ENCODE measurements at regions not wholly inside any gene's neighbourhood (a gene's known extent, or its start where the extent isn't known, plus 50 kb on each side); places are given as distances from the start of the nearest gene placed in this dataset.

- TF ChIP-seq ZNF391 (tag by site-specific recombination; IDR thresholded peaks at IDR 0.05; ENCODE audit: borderline replicate concordance, low read depth) (no peak), PATZ1 (tag by site-specific recombination; IDR thresholded peaks at IDR 0.05) (no peak), ZXDB (tag by site-specific recombination; IDR thresholded peaks at IDR 0.05) (no peak), ZNF660 (tag by site-specific recombination; IDR thresholded peaks at IDR 0.05) (peak; percentile 43; the same call in 1 of the 2 replicates), TRIM28 (IDR thresholded peaks at IDR 0.05; ENCODE audit: borderline replicate concordance, low read length) (peak; percentile 75), SCRT2 (tag by site-specific recombination; IDR thresholded peaks at IDR 0.05) (0 out of 2 replicates have a peak, but pooled peaks have one; percentile 37), GLIS1 (tag by site-specific recombination; IDR thresholded peaks at IDR 0.05) (0 out of 2 replicates have a peak, but pooled peaks have one; percentile 39), ZNF398 (tag by site-specific recombination; IDR thresholded peaks at IDR 0.05) (no peak), ZNF677 (tag by site-specific recombination; IDR thresholded peaks at IDR 0.05) (no peak), ZNF157 (tag by site-specific recombination; IDR thresholded peaks at IDR 0.05) (no peak), KLF9 (tag by site-specific recombination; IDR thresholded peaks at IDR 0.05; ENCODE audit: low read depth) (no peak), ZEB2 (tag by site-specific recombination; IDR thresholded peaks at IDR 0.05) (0 out of 2 replicates have a peak, but pooled peaks have one; percentile 35), SP7 (tag by site-specific recombination; IDR thresholded peaks at IDR 0.05) (no peak), ZNF529 (tag by site-specific recombination; IDR thresholded peaks at IDR 0.05; ENCODE audit: insufficient replicate concordance) (no peak), KLF16 (tag by site-specific recombination; IDR thresholded peaks at IDR 0.05) (no peak), ZNF184 (tag by site-specific recombination; IDR thresholded peaks at IDR 0.05) (peak; percentile 49; the same call in 1 of the 2 replicates), TCF7L2 (IDR thresholded peaks at IDR 0.05; ENCODE audit: borderline replicate concordance, low read depth, low read length) (peak; percentile 60; the same call in 1 of the 2 replicates), ZNF341 (tag by site-specific recombination; IDR thresholded peaks at IDR 0.05; ENCODE audit: low read depth) (0 out of 2 replicates have a peak, but pooled peaks have one; percentile 29), FEZF1 (tag by site-specific recombination; IDR thresholded peaks at IDR 0.05) (0 out of 2 replicates have a peak, but pooled peaks have one; percentile 12), SP3 (tag by site-specific recombination; IDR thresholded peaks at IDR 0.05) (no peak), WT1 (tag by site-specific recombination; IDR thresholded peaks at IDR 0.05) (no peak), GLI2 (tag by site-specific recombination; IDR thresholded peaks at IDR 0.05; ENCODE audit: borderline replicate concordance, low read depth) (0 out of 2 replicates have a peak, but pooled peaks have one; percentile 25)
Measured at GRCh38 chr2:19673213-19673791, 228.5 kb downstream of the TTC32 start (continued).

- H3K27ac ChIP-seq (ENCODE audit: extremely low read depth, low read depth, low read length): no peak overlapping the region
- no peak overlapping the region for H3K4me3 ChIP-seq (ENCODE audit: low read depth, low read length)
- H3K9me3 ChIP-seq (ENCODE audit: control insufficient read depth, insufficient read depth, low read depth, low read length): no peaks in the 10 kb centered on the region
- H3K36me3 ChIP-seq (ENCODE audit: control insufficient read depth in 2 of 2, insufficient read depth in 1 of 2, low read length in 2 of 2): no peaks in the 10 kb centered on the region
- ChIA-PET CTCF (interaction anchor here (1.4 kb wide), 2 partner anchors 65 to 75 kb away, joined by 3 read pairs; no protein-coding TSS in a partner anchor), POLR2A (no interaction called here)
- H3K4me1 ChIP-seq (ENCODE audit: control insufficient read depth, insufficient read depth, low read length): peaks cover 49% of the 10 kb centered on the region
- TF ChIP-seq ZBTB6 (tag by site-specific recombination; IDR thresholded peaks at IDR 0.05): no peak
- no peak for TF ChIP-seq BCL11A (tag by site-specific recombination; IDR thresholded peaks at IDR 0.05; ENCODE audit: low read depth)
- TF ChIP-seq ZNF610 (tag by site-specific recombination; IDR thresholded peaks at IDR 0.05; ENCODE audit: borderline replicate concordance): no peak
- no peak for TF ChIP-seq PATZ1 (tag by site-specific recombination; IDR thresholded peaks at IDR 0.05)
- no peak for TF ChIP-seq ZNF701 (tag by site-specific recombination; IDR thresholded peaks at IDR 0.05)
- no peak for TF ChIP-seq ZNF174 (tag by site-specific recombination; IDR thresholded peaks at IDR 0.05)
- TF ChIP-seq ZFHX2 (tag by site-specific recombination; conservative IDR thresholded peaks at IDR 0.05): no peak
- TF ChIP-seq ZNF600 (tag by site-specific recombination; IDR thresholded peaks at IDR 0.05): no peak
- TF ChIP-seq ZNF335 (tag by site-specific recombination; conservative IDR thresholded peaks at IDR 0.05): no peak
Measured at GRCh38 chr2:19671916-19672315, 229.9 kb downstream of the TTC32 start.
